GM12865 (cell line): ENCODE measurements at regions not wholly inside any gene's neighbourhood (a gene's known extent, or its start where the extent isn't known, plus 50 kb on each side); places are given as distances from the start of the nearest gene placed in this dataset.

Source experiments
- DNase-seq: peaks from one replicate; pipeline ENCODE4 v3.0.0; 2010; ENCODE audit warnings: low read depth
- H3K4me3 ChIP-seq: 2 replicates; pipeline ENCODE4 v1.5.1; 2011; ENCODE audit warnings: mild to moderate bottlenecking, low read depth, low read length, control low read depth
- CTCF ChIP-seq: IDR thresholded peaks from 2 replicates; pipeline ENCODE4 v1.5.1; 2011; ENCODE audit warnings: low read length, control low read depth, low read depth, inconsistent platforms; ENCODE audit not compliant: insufficient read depth; ENCODE audit errors: missing control alignments

- no peak for DNase-seq
- no peak overlapping the region for H3K4me3 ChIP-seq
- no peak for TF ChIP-seq CTCF
Measured at GRCh38 chr14:22403296-22403695, 185.7 kb downstream of the DAD1 start.

GRCh38 chr14:22400655-22401259 lies 188.3 kb downstream of the DAD1 start:
- H3K4me3 ChIP-seq = no peak overlapping the region
- TF ChIP-seq CTCF = no peak
- DNase-seq = no peak

GRCh38 chr14:22399776-22400175 lies 189.2 kb downstream of the DAD1 start:
- H3K4me3 ChIP-seq = no peak overlapping the region
- no peak for DNase-seq
- no peak for TF ChIP-seq CTCF

GRCh38 chr14:22397221-22397737 lies 191.7 kb downstream of the DAD1 start:
- no peak for DNase-seq
- no peak for TF ChIP-seq CTCF
- H3K4me3 ChIP-seq = no peak overlapping the region

GRCh38 chr14:22395803-22396202 lies 193.2 kb downstream of the DAD1 start:
- no peak overlapping the region for H3K4me3 ChIP-seq
- no peak for TF ChIP-seq CTCF
- no peak for DNase-seq

GRCh38 chr14:22394616-22395015 lies 194.4 kb downstream of the DAD1 start:
- no peak overlapping the region for H3K4me3 ChIP-seq
- no peak for TF ChIP-seq CTCF
- DNase-seq = no peak

GRCh38 chr14:22393796-22394195 lies 195.2 kb downstream of the DAD1 start:
- H3K4me3 ChIP-seq = no peak overlapping the region
- no peak for TF ChIP-seq CTCF

More at GRCh38 chr14:22393796-22394195, 195.2 kb downstream of the DAD1 start:
- DNase-seq = no peak
